Activated CD8-positive, alpha-beta T cell treated with anti-CD3 and anti-CD28 coated beads for 36 hours (primary cell): ENCODE measurements at regions not wholly inside any gene's neighbourhood (a gene's known extent, or its start where the extent isn't known, plus 50 kb on each side); places are given as distances from the start of the nearest gene placed in this dataset.
"Not testable (repeated sequence)": the region's sequence is repeated elsewhere in the genome, so short reads cannot be mapped to it uniquely, and the experiment has no call there.

Experiments used
- ATAC-seq: fragments of 200-7000 bp; cut with Tn5 transposase; one replicate; pipeline ENCODE4 v1.10.0; 2021; ENCODE audit warnings: mild to moderate bottlenecking, moderate library complexity
- CTCF ChIA-PET: fragments of 350-600 bp; sonication (Branson Sonifier 250); formaldehyde crosslinking; loops from one replicate; lab custom pipeline; 2021; ENCODE audit warnings: antibody characterized with exemption; lab: Charles Lee
- POLR2A ChIA-PET: fragments of 350-600 bp; sonication (Branson Sonifier 250); formaldehyde crosslinking; loops from one replicate; lab custom pipeline; 2021; ENCODE audit warnings: antibody characterized with exemption; lab: Charles Lee
- DNase-seq: peaks from one replicate; pipeline ENCODE4 v3.0.0-alpha.2; 2020
- H3K27ac Mint-ChIP-seq: one replicate; pipeline ENCODE4 v1.8.0; 2021; ENCODE audit warnings: mild to moderate bottlenecking, mixed read lengths
- H3K27me3 Mint-ChIP-seq: one replicate; pipeline ENCODE4 v1.8.0; 2021; ENCODE audit warnings: mixed read lengths
- H3K36me3 Mint-ChIP-seq: one replicate; pipeline ENCODE4 v1.8.0; 2021; ENCODE audit warnings: low read depth, mixed read lengths
- H3K4me1 Mint-ChIP-seq: one replicate; pipeline ENCODE4 v1.8.0; 2021; ENCODE audit warnings: low read depth, mixed read lengths
- H3K4me3 Mint-ChIP-seq: one replicate; pipeline ENCODE4 v1.8.0; 2021; ENCODE audit warnings: mild to moderate bottlenecking, moderate library complexity, mixed read lengths
- H3K9me3 Mint-ChIP-seq: one replicate; pipeline ENCODE4 v1.8.0; 2021; ENCODE audit warnings: mixed read lengths
- intact Hi-C: fragments of 100-400 bp; cut with micrococcal nuclease; formaldehyde crosslinking; loops from one replicate; pipeline ENCODE4 v1.10.0; 2022
- TF ChIP-seq, protein P1 (sequence below): fragments of 200-600 bp; IDR thresholded peaks from one replicate; pipeline ENCODE4 v1.8.0; 2022; ENCODE audit warnings: antibody characterized with exemption, mild to moderate bottlenecking

DNA sequence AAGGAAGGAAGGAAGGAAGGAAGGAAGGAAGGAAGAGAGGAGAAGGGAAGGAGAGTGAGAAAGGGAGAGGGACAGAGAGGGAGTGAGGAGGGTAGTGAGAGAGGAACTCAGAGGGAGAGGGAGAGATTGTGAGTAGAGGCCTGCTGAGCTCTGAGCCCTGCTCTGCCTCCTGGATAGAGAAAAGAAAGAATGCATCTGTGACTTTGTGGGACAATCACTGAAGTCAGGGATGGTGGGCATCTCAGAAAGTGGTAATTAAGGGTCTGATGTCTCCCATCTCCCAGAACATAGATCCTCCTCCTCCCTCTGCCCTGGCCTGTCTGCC lies 142.9 kb upstream of the BANK1 start:
- CTCF ChIA-PET = no interaction called here
- POLR2A ChIA-PET = no interaction called here
- TF ChIP-seq, protein P1, sequence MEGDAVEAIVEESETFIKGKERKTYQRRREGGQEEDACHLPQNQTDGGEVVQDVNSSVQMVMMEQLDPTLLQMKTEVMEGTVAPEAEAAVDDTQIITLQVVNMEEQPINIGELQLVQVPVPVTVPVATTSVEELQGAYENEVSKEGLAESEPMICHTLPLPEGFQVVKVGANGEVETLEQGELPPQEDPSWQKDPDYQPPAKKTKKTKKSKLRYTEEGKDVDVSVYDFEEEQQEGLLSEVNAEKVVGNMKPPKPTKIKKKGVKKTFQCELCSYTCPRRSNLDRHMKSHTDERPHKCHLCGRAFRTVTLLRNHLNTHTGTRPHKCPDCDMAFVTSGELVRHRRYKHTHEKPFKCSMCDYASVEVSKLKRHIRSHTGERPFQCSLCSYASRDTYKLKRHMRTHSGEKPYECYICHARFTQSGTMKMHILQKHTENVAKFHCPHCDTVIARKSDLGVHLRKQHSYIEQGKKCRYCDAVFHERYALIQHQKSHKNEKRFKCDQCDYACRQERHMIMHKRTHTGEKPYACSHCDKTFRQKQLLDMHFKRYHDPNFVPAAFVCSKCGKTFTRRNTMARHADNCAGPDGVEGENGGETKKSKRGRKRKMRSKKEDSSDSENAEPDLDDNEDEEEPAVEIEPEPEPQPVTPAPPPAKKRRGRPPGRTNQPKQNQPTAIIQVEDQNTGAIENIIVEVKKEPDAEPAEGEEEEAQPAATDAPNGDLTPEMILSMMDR = no peak
- Mint-ChIP-seq H3K27me3 (peaks cover 17% of the 10 kb centered on the region), H3K36me3 (no peaks in the 10 kb centered on the region), H3K9me3 (no peaks in the 10 kb centered on the region), H3K4me3 (no peak overlapping the region), H3K27ac (no peak overlapping the region), H3K4me1 (no peaks in the 10 kb centered on the region)
- intact Hi-C loops = no loop called here
- DNase-seq (no peak), ATAC-seq (no peak)

DNA sequence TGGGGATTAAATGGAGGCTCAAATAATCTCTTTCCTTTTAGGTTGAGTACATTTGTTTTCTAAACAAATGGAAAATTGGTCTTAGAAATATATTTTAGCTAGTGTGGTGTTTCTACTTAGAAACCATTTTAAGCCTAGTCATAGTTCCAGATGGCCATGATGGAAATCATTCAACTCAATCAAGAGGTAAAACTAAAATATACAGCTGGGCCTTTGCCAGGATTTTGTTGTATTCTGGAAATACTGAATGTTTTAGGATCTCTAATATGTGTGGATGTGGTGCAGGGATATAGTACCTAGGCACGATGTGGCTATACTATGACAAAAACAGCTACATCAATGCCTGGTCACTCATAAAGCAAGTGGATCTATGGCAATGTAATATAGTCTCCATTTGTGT lies 146.0 kb upstream of the BANK1 start:
- ChIA-PET CTCF (no interaction called here), POLR2A (no interaction called here)
- DNase-seq (no peak), ATAC-seq (no peak)
- TF ChIP-seq, protein P1 = no peak
- H3K27me3 Mint-ChIP-seq = peaks cover 10% of the 10 kb centered on the region
- no peaks in the 10 kb centered on the region for H3K4me1 Mint-ChIP-seq
- no peaks in the 10 kb centered on the region for H3K9me3 Mint-ChIP-seq
- H3K4me3 Mint-ChIP-seq = no peak overlapping the region
- intact Hi-C loops = no loop called here
- H3K36me3 Mint-ChIP-seq = no peaks in the 10 kb centered on the region
- H3K27ac Mint-ChIP-seq = no peak overlapping the region

DNA sequence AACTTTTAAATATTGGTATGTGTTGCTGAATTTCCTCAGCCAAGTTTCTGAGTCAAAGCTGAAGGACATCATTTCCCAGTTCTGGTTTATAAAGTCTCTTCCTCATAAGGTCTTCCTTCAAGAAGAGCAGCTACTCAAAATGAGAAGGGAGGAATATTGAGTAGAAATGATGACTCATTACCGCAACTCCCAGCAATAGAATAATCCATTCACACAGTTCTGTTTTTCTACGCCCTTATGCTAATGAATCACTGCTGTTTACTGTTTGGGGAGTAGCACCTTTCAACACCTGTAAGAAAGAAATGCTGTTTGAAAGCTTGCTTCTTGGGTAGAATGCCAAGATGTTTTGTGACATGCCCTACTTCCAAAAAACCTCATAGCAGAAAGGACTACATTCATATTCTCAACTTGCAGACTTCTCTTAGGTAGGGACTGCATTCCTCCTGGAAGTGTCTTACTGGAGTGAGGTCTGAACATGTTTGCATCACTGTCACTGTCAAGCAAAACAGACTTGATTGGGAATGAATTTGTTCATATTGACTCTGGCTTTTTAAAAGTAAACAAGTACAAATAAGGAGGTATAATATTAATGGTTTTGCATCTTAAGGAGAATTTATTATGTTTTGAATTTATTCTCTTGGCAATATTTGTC lies 147.2 kb upstream of the BANK1 start:
- ATAC-seq = no peak
- Mint-ChIP-seq H3K27ac (no peak overlapping the region), H3K36me3 (no peaks in the 10 kb centered on the region), H3K4me3 (no peak overlapping the region), H3K27me3 (peaks cover 10% of the 10 kb centered on the region), H3K4me1 (no peaks in the 10 kb centered on the region), H3K9me3 (no peaks in the 10 kb centered on the region)
- DNase-seq = no peak
- ChIA-PET POLR2A (no interaction called here), CTCF (no interaction called here)
- intact Hi-C loops = no loop called here
- TF ChIP-seq, protein P1 = no peak

DNA sequence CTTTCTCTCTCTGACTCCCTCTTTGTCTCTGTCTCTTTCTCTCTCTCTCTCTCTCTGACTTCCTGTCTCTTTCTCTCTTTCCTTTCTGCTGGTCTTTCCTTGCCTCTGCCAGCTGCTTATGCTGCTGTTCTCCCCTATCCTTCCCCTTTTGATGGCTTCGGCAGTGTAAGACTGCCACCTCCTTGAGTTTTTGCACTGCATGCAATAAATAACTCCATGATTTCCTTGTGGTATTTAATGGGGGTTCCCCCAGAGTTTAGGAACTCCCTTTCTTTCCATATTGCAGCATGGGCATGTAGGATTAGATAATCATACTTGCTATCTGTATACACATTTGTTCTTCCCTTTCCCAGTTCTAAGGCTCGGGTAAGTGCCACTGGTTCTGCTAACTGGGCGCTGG lies 157.8 kb upstream of the BANK1 start:
- CTCF ChIA-PET, H3K4me1 Mint-ChIP-seq, POLR2A ChIA-PET: not testable (repeated sequence)

DNA sequence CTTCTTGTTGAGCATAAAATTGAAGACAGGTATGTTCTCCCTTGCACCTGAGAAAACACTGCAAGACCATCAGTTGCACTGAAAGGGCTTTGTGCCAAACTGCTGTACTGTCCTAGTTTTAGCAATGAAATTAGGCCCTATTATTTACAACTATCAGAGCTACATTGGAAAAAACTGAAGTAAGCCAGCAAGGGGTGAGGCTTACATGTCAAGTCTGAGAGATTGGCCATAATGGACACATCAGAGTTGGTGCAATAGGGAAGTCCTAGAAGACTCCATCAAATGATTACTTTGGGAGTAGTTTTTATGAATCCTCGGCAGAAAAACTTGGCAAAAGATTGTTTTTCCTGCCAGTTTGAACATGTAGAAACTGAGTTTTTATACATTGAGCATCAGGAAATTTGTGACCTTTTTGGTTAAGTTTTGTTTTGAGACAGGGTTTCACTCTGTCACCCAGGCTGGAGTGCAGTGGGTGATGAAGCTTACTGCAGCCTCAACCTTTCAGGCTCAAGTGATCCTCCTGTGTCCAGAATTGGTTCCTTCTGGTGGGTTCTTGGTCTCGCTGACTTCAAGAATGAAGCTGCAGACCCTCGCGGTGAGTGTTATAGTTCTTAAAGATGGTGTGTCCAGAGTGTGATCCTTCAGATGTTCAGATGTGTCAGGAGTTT lies 160.1 kb upstream of the BANK1 start:
- TF ChIP-seq, protein P1 = no peak
- ATAC-seq = no peak
- no peaks in the 10 kb centered on the region for H3K36me3 Mint-ChIP-seq
- ChIA-PET POLR2A (no interaction called here), CTCF (no interaction called here)
- intact Hi-C loops = no loop called here
- H3K27ac Mint-ChIP-seq = no peak overlapping the region
- DNase-seq = no peak
- H3K4me3 Mint-ChIP-seq = no peak overlapping the region
- H3K27me3 Mint-ChIP-seq = peaks cover 6% of the 10 kb centered on the region
- H3K4me1 Mint-ChIP-seq = peaks cover 4% of the 10 kb centered on the region
- H3K9me3 Mint-ChIP-seq = peaks cover 4% of the 10 kb centered on the region

More for the DNA sequence above, 157.8 kb upstream of the BANK1 start:
- H3K9me3 Mint-ChIP-seq, intact Hi-C loops, H3K36me3 Mint-ChIP-seq, DNase-seq, H3K27me3 Mint-ChIP-seq, H3K4me3 Mint-ChIP-seq, ATAC-seq, H3K27ac Mint-ChIP-seq: not testable (repeated sequence)
